Ishikawa (cell line): ENCODE measurements at regions not wholly inside any gene's neighbourhood (a gene's known extent, or its start where the extent isn't known, plus 50 kb on each side); places are given as distances from the start of the nearest gene placed in this dataset.

Source experiments
- NFIC ChIP-seq: IDR thresholded peaks from 2 replicates; pipeline ENCODE4 v1.6.1; 2012
- YY1 ChIP-seq: IDR thresholded peaks from 2 replicates; pipeline ENCODE4 v1.6.1; 2012; ENCODE audit warnings: low read depth

GRCh38 chr5:36435516-36435915 lies 133.8 kb upstream of the RANBP3L start:
- no peak for TF ChIP-seq YY1
- TF ChIP-seq NFIC = no peak
